Mucosa of descending colon (tissue), 3 donors: ENCODE measurements at regions not wholly inside any gene's neighbourhood (a gene's known extent, or its start where the extent isn't known, plus 50 kb on each side); places are given as distances from the start of the nearest gene placed in this dataset.
A peak's percentile ranks its signal among the peaks of the same experiment; 100 is the strongest.

Experiments
- ATAC-seq: fragments of 200-7000 bp; cut with Tn5 transposase; one replicate; pipeline ENCODE4 v1.9.1; 2020; ENCODE audit warnings: mild to moderate bottlenecking, moderate library complexity
- DNase-seq, 3 donors: peaks; one replicate each; pipeline ENCODE4 v3.0.0-alpha.2; 2020
- H3K36me3 ChIP-seq: fragments of 200-600 bp; one replicate; pipeline ENCODE4 v1.8.0; 2021; ENCODE audit warnings: low read depth, mild to moderate bottlenecking
- H3K4me1 ChIP-seq: fragments of 200-600 bp; one replicate; pipeline ENCODE4 v1.8.0; 2021; ENCODE audit warnings: low read depth, mild to moderate bottlenecking
- H3K4me3 ChIP-seq: fragments of 200-600 bp; one replicate; pipeline ENCODE4 v1.8.0; 2021; ENCODE audit warnings: mild to moderate bottlenecking
- H3K9me3 ChIP-seq: fragments of 200-600 bp; one replicate; pipeline ENCODE4 v1.8.0; 2021; ENCODE audit warnings: mild to moderate bottlenecking
- intact Hi-C, 2 donors: fragments of 100-400 bp; cut with DNase I in 1 of 2; cut with micrococcal nuclease in 1 of 2; formaldehyde crosslinking; loops; one replicate each; pipeline versions ENCODE4 v1.11.0 to v1.11.1; 2022; cut with DNase I, micrococcal nuclease
- TF ChIP-seq, protein P1 (sequence below): fragments of 200-600 bp; IDR thresholded peaks from one replicate; pipeline ENCODE4 v1.8.0; 2022; ENCODE audit warnings: antibody characterized with exemption, mild to moderate bottlenecking
- donor health status: DM: no; HTN: no; CAD: no; lungs with moderate emphysema.
- donor health status: DM: no; HTN: no; CAD: no.
- donor health status: DM: no; HTN: yes; CAD: no.

DNA sequence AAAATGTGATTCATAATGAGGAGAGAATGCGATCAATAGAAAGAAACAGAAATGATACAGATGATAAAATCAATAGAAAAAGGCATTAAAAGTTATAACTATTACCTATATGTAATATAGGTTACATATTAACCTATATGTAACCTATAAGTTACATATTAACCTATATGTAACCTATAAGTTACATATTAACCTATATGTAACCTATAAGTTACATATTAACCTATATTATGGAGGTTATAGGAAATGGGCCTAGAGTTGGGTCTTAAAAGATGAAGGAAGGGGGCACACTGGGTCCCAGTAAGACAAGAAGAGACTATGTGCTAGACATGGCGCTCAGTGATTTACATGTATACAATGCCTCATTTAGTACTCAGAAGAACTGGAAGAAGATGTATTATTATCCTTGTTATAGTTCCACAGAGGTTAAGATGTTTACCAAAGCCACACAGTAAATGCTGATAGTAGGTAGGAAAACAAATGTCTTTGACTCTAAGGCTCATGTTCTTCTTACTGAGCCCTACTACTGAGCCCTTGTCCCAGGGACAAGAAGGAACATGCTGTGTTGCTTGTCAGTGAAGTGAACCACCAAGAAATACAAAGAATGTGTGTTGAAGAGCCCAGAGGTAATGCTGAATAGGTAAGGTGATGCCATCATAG lies 444.6 kb upstream of the PLXNA2 start:
- Histone ChIP-seq H3K36me3 (no peaks in the 10 kb centered on the region), H3K4me3 (no peak overlapping the region), H3K9me3 (peaks cover 9% of the 10 kb centered on the region), H3K4me1 (peaks cover 3% of the 10 kb centered on the region)
- TF ChIP-seq, protein P1, sequence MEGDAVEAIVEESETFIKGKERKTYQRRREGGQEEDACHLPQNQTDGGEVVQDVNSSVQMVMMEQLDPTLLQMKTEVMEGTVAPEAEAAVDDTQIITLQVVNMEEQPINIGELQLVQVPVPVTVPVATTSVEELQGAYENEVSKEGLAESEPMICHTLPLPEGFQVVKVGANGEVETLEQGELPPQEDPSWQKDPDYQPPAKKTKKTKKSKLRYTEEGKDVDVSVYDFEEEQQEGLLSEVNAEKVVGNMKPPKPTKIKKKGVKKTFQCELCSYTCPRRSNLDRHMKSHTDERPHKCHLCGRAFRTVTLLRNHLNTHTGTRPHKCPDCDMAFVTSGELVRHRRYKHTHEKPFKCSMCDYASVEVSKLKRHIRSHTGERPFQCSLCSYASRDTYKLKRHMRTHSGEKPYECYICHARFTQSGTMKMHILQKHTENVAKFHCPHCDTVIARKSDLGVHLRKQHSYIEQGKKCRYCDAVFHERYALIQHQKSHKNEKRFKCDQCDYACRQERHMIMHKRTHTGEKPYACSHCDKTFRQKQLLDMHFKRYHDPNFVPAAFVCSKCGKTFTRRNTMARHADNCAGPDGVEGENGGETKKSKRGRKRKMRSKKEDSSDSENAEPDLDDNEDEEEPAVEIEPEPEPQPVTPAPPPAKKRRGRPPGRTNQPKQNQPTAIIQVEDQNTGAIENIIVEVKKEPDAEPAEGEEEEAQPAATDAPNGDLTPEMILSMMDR = no peak
- DNase-seq = peak in 1 of 3 donors; percentile 17
- peak; percentile 69 for ATAC-seq
- intact Hi-C loops = no loop called here

DNA sequence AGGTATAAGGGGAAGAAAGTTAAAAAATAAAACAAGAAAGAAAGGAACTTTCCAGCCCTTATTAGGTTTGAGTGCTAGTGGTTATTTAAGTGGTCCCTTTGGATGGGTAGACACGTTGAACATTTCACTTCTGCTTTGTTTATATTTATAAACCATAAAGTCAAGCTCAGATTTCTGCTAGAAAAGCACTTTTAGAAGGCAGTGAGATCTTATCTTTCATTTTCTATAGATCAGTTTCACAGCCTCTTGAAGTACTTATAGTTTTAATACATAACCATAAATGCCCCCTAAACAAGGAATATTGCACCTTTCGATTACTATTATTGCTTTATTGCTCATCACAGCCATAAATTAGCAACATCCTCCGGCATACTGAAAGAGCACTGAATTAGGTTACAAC lies 446.8 kb upstream of the PLXNA2 start:
- no peaks in the 10 kb centered on the region for H3K36me3 ChIP-seq
- H3K4me1 ChIP-seq = peaks cover 3% of the 10 kb centered on the region
- H3K4me3 ChIP-seq = no peak overlapping the region
- intact Hi-C loops = no loop called here
- DNase-seq (no peak), ATAC-seq (no peak)
- peaks cover 9% of the 10 kb centered on the region for H3K9me3 ChIP-seq
- TF ChIP-seq, protein P1 = no peak

DNA sequence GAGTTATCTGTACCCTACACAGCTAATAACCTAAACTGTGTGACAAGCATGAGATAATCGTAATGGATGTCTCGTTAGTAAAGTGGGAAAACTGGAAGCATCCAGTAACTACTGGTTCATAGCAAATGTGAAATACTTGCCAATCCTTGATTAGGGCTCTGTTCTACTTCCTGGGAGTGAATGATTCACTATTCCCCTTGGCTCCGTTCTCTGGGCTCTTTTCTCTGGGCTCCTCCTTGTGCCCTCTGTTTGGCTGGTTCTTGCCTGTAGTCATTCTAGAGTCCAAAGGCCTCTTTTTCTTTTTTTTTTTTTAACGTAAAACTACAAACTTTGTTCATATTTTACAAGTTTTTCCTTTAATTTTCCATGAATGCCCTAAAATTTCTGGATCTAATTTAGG lies 465.8 kb upstream of the PLXNA2 start:
- ATAC-seq (peak; percentile 41), DNase-seq (no peak)
- no peaks in the 10 kb centered on the region for H3K4me1 ChIP-seq
- H3K4me3 ChIP-seq = no peak overlapping the region
- no peaks in the 10 kb centered on the region for H3K9me3 ChIP-seq
- intact Hi-C loops = no loop called here
- H3K36me3 ChIP-seq = no peaks in the 10 kb centered on the region
- TF ChIP-seq, protein P1 = no peak

DNA sequence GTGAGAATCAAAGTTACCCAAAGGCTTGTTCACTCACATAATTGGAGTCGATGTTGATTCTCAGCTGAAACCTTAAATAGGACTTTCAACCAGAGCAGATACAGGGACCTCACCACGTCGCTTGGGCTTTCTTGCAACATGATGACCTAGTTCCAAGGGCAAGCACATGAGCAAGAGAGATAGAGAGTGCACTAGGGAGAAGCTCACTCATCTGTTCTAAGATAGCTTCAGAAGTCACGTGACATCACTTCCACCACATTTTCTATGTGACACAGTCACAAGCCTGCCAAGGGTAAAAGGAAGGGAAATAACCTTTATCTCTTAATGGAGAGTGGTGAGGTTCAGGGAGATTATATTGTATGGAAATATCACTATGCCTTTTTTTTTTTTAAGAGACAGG lies 470.1 kb upstream of the PLXNA2 start:
- Histone ChIP-seq H3K36me3 (no peaks in the 10 kb centered on the region), H3K4me3 (no peak overlapping the region), H3K4me1 (no peaks in the 10 kb centered on the region), H3K9me3 (no peaks in the 10 kb centered on the region)
- TF ChIP-seq, protein P1 = no peak
- ATAC-seq = no peak
- intact Hi-C loops = no loop called here
- DNase-seq = no peak

DNA sequence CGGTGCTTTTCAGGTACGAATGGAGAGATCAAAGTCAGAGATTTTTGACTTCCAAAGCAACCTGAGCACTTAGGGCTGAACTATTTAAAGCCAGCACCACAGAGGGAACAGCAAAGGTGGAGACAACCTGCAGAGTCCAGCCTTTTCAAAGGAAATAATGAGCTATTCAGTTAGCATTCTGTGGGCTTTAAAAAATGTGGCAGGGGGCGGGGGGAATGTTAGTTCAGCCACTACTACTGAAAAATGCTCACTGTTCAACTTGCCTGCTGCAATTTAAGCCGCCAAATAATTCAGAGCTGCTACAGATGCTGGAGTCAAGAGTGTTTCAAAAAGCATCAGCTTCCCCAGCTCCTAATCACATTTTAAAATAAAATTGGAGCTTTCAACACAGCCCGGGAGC lies 473.3 kb upstream of the PLXNA2 start:
- intact Hi-C loops = no loop called here
- DNase-seq = no peak
- Histone ChIP-seq H3K4me1 (no peaks in the 10 kb centered on the region), H3K36me3 (no peaks in the 10 kb centered on the region), H3K4me3 (no peak overlapping the region), H3K9me3 (peaks cover 17% of the 10 kb centered on the region)
- ATAC-seq = no peak
- TF ChIP-seq, protein P1 = no peak

DNA sequence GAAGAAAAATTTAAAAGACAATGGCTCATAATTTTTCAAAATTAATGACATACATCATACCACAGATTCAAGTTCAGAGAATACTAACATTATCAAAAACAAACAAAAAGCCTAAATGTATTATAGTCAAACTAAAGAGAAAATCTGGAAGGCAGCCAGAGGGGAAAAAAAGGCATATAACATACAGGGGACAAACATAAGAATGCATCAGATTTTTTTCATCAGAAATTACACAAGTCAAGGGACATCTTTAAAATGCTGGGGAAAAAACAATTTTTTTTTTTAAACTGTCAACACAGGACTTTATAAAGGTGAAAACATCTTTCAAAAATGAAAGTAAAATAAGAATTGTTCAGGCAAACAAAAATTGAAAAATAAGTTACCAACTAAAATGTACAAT lies 478.4 kb upstream of the PLXNA2 start:
- intact Hi-C loops = no loop called here
- TF ChIP-seq, protein P1 = no peak
- Histone ChIP-seq H3K9me3 (peaks cover 28% of the 10 kb centered on the region), H3K4me3 (no peak overlapping the region), H3K36me3 (no peaks in the 10 kb centered on the region), H3K4me1 (no peaks in the 10 kb centered on the region)
- no peak for DNase-seq
- no peak for ATAC-seq
